ENCODE measurements at regions not wholly inside any gene's neighbourhood (a gene's known extent, or its start where the extent isn't known, plus 50 kb on each side); places are given as distances from the start of the nearest gene placed in this dataset.

DNA sequence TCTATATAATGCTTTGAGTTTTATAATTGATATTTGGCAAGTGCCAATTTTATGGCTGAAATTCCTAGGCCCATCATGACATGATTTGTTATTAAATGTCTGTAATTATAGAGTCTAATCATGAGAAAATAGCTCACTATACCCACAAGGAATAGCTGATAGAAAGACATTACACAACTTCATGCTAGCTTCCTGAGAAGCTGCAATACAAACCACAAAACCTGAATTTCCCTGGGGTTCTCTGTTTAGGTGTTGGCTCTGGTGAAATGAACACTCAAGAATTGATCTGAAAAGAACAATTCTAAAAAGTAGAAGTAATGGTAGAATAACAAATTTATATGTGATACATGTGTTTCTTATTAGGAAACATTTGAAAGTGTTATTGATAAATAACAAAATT, 169.6 kb downstream of the GASK1B start:
- TF ChIP-seq POLR2A (IDR thresholded peaks at IDR 0.05), result no peak
- TF ChIP-seq, protein P1, sequence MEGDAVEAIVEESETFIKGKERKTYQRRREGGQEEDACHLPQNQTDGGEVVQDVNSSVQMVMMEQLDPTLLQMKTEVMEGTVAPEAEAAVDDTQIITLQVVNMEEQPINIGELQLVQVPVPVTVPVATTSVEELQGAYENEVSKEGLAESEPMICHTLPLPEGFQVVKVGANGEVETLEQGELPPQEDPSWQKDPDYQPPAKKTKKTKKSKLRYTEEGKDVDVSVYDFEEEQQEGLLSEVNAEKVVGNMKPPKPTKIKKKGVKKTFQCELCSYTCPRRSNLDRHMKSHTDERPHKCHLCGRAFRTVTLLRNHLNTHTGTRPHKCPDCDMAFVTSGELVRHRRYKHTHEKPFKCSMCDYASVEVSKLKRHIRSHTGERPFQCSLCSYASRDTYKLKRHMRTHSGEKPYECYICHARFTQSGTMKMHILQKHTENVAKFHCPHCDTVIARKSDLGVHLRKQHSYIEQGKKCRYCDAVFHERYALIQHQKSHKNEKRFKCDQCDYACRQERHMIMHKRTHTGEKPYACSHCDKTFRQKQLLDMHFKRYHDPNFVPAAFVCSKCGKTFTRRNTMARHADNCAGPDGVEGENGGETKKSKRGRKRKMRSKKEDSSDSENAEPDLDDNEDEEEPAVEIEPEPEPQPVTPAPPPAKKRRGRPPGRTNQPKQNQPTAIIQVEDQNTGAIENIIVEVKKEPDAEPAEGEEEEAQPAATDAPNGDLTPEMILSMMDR (IDR thresholded peaks at IDR 0.05), result no peak

All from tibial nerve (tissue), 3 donors.